ENCODE measurements at regions not wholly inside any gene's neighbourhood (a gene's known extent, or its start where the extent isn't known, plus 50 kb on each side); places are given as distances from the start of the nearest gene placed in this dataset.

GRCh38 chrX:40316502-40316901, 218.7 kb upstream of the BCOR start:
- ChIA-PET CTCF (no interaction called here), POLR2A (no interaction called here)
- DNase-seq (no peak), ATAC-seq (ENCODE audit: poor library complexity) (no peak)
- H3K4me1 ChIP-seq (ENCODE audit: insufficient read depth, low read length) = no peaks in the 10 kb centered on the region
- peaks cover 10% of the 10 kb centered on the region for H3K9me3 Mint-ChIP-seq
- no peaks in the 10 kb centered on the region for H3K27me3 Mint-ChIP-seq
- H3K4me1 Mint-ChIP-seq (ENCODE audit: low read depth) = no peaks in the 10 kb centered on the region
- intact Hi-C loops (cut with DNase I, micrococcal nuclease) = no loop called here
- H3K27me3 ChIP-seq (ENCODE audit: control insufficient read depth in 1 of 2, insufficient read depth in 2 of 2, low read length in 2 of 2) = no peaks in the 10 kb centered on the region
- no peaks in the 10 kb centered on the region for H3K36me3 ChIP-seq (ENCODE audit: insufficient read depth, low read length)
- no peak overlapping the region for H3K27ac Mint-ChIP-seq
- H3K27ac ChIP-seq (ENCODE audit: low read depth in 1 of 2, low read length in 2 of 2) = no peak overlapping the region
- H3K9me3 ChIP-seq (ENCODE audit: control insufficient read depth in 1 of 2, insufficient read depth in 1 of 2, low read length in 2 of 2) = peaks cover 7 to 12% of the 10 kb centered on the region in 2 experiments
- no peak overlapping the region for H3K4me3 Mint-ChIP-seq
- H3K36me3 Mint-ChIP-seq (ENCODE audit: low read depth) = peaks cover 10% of the 10 kb centered on the region
- H3K4me3 ChIP-seq (ENCODE audit: low read length) = no peak overlapping the region
- no peak for TF ChIP-seq CTCF (IDR thresholded peaks at IDR 0.05)

GRCh38 chrX:40314070-40314469, 216.3 kb upstream of the BCOR start:
- H3K4me1 Mint-ChIP-seq (ENCODE audit: low read depth) = no peaks in the 10 kb centered on the region
- no peak overlapping the region for H3K27ac ChIP-seq (ENCODE audit: low read depth in 1 of 2, low read length in 2 of 2)
- TF ChIP-seq CTCF (IDR thresholded peaks at IDR 0.05) = no peak
- POLR2A ChIA-PET = no interaction called here
- H3K9me3 Mint-ChIP-seq = peaks cover 2% of the 10 kb centered on the region
- CTCF ChIA-PET = no interaction called here
- no peak overlapping the region for H3K4me3 Mint-ChIP-seq
- no peaks in the 10 kb centered on the region for H3K27me3 ChIP-seq (ENCODE audit: control insufficient read depth in 1 of 2, insufficient read depth in 2 of 2, low read length in 2 of 2)
- no peaks in the 10 kb centered on the region for H3K4me1 ChIP-seq (ENCODE audit: insufficient read depth, low read length)
- no peaks in the 10 kb centered on the region for H3K27me3 Mint-ChIP-seq
- DNase-seq (no peak), ATAC-seq (ENCODE audit: poor library complexity) (no peak)
- peaks cover 7 to 12% of the 10 kb centered on the region in 2 experiments for H3K9me3 ChIP-seq (ENCODE audit: control insufficient read depth in 1 of 2, insufficient read depth in 1 of 2, low read length in 2 of 2)
- no peaks in the 10 kb centered on the region for H3K36me3 ChIP-seq (ENCODE audit: insufficient read depth, low read length)
- intact Hi-C loops (cut with DNase I, micrococcal nuclease) = loop anchor here in 1 of 2 experiments (5.0 kb wide), 1 partner anchor 1933 kb away; no protein-coding TSS in a partner anchor
- H3K36me3 Mint-ChIP-seq (ENCODE audit: low read depth) = peaks cover 10% of the 10 kb centered on the region
- H3K4me3 ChIP-seq (ENCODE audit: low read length) = no peak overlapping the region
- H3K27ac Mint-ChIP-seq = no peak overlapping the region

- Mint-ChIP-seq H3K27me3 (no peaks in the 10 kb centered on the region), H3K36me3 (ENCODE audit: low read depth) (peaks cover 10% of the 10 kb centered on the region)
- POLR2A ChIA-PET = no interaction called here
Observed at GRCh38 chrX:40313269-40313668, 215.5 kb upstream of the BCOR start.

More at GRCh38 chrX:40313269-40313668, 215.5 kb upstream of the BCOR start:
- CTCF ChIA-PET = no interaction called here
- H3K4me3 Mint-ChIP-seq = no peak overlapping the region
- DNase-seq (no peak), ATAC-seq (ENCODE audit: poor library complexity) (no peak)
- intact Hi-C loops (cut with DNase I, micrococcal nuclease) = loop anchor here in 1 of 2 experiments (5.0 kb wide), 1 partner anchor 1934 kb away; no protein-coding TSS in a partner anchor
- H3K9me3 Mint-ChIP-seq = peaks cover 2% of the 10 kb centered on the region
- Histone ChIP-seq H3K9me3 (ENCODE audit: control insufficient read depth in 1 of 2, insufficient read depth in 1 of 2, low read length in 2 of 2) (peaks cover 7 to 12% of the 10 kb centered on the region in 2 experiments), H3K36me3 (ENCODE audit: insufficient read depth, low read length) (no peaks in the 10 kb centered on the region), H3K4me3 (ENCODE audit: low read length) (no peak overlapping the region), H3K27ac (ENCODE audit: low read depth in 1 of 2, low read length in 2 of 2) (no peak overlapping the region), H3K27me3 (ENCODE audit: control insufficient read depth in 1 of 2, insufficient read depth in 2 of 2, low read length in 2 of 2) (no peaks in the 10 kb centered on the region), H3K4me1 (ENCODE audit: insufficient read depth, low read length) (no peaks in the 10 kb centered on the region)
- no peak for TF ChIP-seq CTCF (IDR thresholded peaks at IDR 0.05)
- H3K27ac Mint-ChIP-seq = no peak overlapping the region
- no peaks in the 10 kb centered on the region for H3K4me1 Mint-ChIP-seq (ENCODE audit: low read depth)
